Ishikawa (cell line): ENCODE measurements at regions not wholly inside any gene's neighbourhood (a gene's known extent, or its start where the extent isn't known, plus 50 kb on each side); places are given as distances from the start of the nearest gene placed in this dataset.

Experiments used
- CEBPB ChIP-seq: IDR thresholded peaks from 2 replicates; pipeline ENCODE4 v1.6.1; 2012
- CREB1 ChIP-seq: IDR thresholded peaks from 2 replicates; pipeline ENCODE4 v1.6.1; 2012; ENCODE audit warnings: low read depth
- EGR1 ChIP-seq: IDR thresholded peaks from 2 replicates; pipeline ENCODE4 v1.6.1; 2012
- EP300 ChIP-seq: IDR thresholded peaks from 2 replicates; pipeline ENCODE4 v1.6.1; 2012; ENCODE audit warnings: borderline replicate concordance
- FOXM1 ChIP-seq: IDR thresholded peaks from 2 replicates; pipeline ENCODE4 v1.6.1; 2012; ENCODE audit warnings: low read depth, borderline replicate concordance
- NFIC ChIP-seq: IDR thresholded peaks from 2 replicates; pipeline ENCODE4 v1.6.1; 2012
- RAD21 ChIP-seq: IDR thresholded peaks from 2 replicates; pipeline ENCODE4 v1.6.1; 2012; ENCODE audit warnings: low read depth
- TAF1 ChIP-seq: IDR thresholded peaks from 2 replicates; pipeline ENCODE4 v1.6.1; 2012; ENCODE audit warnings: low read depth, mild to moderate bottlenecking
- TCF12 ChIP-seq: IDR thresholded peaks from 2 replicates; pipeline ENCODE4 v1.6.1; 2012; ENCODE audit warnings: low read depth
- TEAD4 ChIP-seq: IDR thresholded peaks from 2 replicates; pipeline ENCODE4 v1.6.1; 2012
- YY1 ChIP-seq: IDR thresholded peaks from 2 replicates; pipeline ENCODE4 v1.6.1; 2012; ENCODE audit warnings: low read depth
- ZBTB7A ChIP-seq: IDR thresholded peaks from 2 replicates; pipeline ENCODE4 v1.6.1; 2012; ENCODE audit warnings: low read depth
- TF ChIP-seq, protein P1 (sequence below): IDR thresholded peaks from 2 replicates; pipeline ENCODE4 v1.6.1; 2012
- TF ChIP-seq, protein P2 (sequence below): IDR thresholded peaks from 2 replicates; pipeline ENCODE4 v1.6.1; 2012
- TF ChIP-seq, protein P3 (sequence below): IDR thresholded peaks from 2 replicates; pipeline ENCODE4 v1.6.1; 2012; ENCODE audit warnings: low read depth, mild to moderate bottlenecking

DNA sequence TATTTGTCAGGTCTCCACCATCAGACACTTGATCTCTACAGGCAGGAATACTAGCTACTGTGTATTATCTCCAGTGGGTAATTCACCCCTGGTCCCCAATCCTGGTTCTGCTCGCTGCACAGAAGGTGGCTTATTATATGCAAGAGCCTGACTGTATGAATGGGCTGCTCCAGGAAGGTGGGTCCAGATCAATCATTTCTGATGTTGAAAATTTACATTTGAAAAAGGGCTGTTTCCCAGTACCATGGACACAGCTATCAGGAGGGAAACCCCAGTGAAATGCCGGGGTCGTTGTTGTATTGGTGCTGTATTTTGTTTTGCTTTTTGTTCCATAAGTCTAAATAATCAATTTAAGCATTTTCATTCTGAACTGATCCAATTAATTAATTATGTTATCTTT is 367.6 kb downstream of the RND3 start:
- TF ChIP-seq, protein P1, sequence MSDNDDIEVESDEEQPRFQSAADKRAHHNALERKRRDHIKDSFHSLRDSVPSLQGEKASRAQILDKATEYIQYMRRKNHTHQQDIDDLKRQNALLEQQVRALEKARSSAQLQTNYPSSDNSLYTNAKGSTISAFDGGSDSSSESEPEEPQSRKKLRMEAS = no peak
- TF ChIP-seq, protein P2, sequence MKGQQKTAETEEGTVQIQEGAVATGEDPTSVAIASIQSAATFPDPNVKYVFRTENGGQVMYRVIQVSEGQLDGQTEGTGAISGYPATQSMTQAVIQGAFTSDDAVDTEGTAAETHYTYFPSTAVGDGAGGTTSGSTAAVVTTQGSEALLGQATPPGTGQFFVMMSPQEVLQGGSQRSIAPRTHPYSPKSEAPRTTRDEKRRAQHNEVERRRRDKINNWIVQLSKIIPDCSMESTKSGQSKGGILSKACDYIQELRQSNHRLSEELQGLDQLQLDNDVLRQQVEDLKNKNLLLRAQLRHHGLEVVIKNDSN = no peak
- TF ChIP-seq EP300 (no peak), ZBTB7A (no peak), TEAD4 (no peak), NFIC (no peak), CEBPB (no peak), TCF12 (no peak), RAD21 (no peak)
- TF ChIP-seq, protein P3, sequence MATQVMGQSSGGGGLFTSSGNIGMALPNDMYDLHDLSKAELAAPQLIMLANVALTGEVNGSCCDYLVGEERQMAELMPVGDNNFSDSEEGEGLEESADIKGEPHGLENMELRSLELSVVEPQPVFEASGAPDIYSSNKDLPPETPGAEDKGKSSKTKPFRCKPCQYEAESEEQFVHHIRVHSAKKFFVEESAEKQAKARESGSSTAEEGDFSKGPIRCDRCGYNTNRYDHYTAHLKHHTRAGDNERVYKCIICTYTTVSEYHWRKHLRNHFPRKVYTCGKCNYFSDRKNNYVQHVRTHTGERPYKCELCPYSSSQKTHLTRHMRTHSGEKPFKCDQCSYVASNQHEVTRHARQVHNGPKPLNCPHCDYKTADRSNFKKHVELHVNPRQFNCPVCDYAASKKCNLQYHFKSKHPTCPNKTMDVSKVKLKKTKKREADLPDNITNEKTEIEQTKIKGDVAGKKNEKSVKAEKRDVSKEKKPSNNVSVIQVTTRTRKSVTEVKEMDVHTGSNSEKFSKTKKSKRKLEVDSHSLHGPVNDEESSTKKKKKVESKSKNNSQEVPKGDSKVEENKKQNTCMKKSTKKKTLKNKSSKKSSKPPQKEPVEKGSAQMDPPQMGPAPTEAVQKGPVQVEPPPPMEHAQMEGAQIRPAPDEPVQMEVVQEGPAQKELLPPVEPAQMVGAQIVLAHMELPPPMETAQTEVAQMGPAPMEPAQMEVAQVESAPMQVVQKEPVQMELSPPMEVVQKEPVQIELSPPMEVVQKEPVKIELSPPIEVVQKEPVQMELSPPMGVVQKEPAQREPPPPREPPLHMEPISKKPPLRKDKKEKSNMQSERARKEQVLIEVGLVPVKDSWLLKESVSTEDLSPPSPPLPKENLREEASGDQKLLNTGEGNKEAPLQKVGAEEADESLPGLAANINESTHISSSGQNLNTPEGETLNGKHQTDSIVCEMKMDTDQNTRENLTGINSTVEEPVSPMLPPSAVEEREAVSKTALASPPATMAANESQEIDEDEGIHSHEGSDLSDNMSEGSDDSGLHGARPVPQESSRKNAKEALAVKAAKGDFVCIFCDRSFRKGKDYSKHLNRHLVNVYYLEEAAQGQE = no peak

DNA sequence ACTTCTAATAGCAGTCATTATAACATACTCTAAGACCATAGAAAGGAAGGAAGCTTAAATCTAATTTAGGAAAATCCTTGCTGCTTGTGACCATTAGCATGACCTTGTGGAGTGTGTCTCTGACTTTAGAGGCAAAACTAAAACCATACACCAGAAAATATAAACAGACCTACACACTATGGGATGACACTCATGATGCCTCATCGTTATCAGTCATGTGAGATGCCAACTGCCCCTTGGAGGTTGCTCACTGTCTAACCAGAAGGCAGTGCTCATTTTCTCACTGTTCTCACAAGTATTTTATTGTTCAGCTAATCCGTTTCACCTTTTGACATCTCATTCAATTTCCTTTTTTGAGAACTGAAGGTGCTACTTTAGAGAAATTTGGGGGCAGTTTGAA is 376.9 kb downstream of the RND3 start:
- TF ChIP-seq EGR1 (no peak), NFIC (no peak), TAF1 (no peak), FOXM1 (no peak), RAD21 (no peak), TEAD4 (no peak), YY1 (no peak), ZBTB7A (no peak), CEBPB (no peak), TCF12 (no peak), CREB1 (no peak), EP300 (no peak)
- TF ChIP-seq, protein P1 = no peak
- TF ChIP-seq, protein P2 = no peak
- TF ChIP-seq, protein P3 = no peak

GRCh38 chr2:150109912-150110311 is 377.6 kb downstream of the RND3 start:
- no peak for TF ChIP-seq CEBPB

DNA sequence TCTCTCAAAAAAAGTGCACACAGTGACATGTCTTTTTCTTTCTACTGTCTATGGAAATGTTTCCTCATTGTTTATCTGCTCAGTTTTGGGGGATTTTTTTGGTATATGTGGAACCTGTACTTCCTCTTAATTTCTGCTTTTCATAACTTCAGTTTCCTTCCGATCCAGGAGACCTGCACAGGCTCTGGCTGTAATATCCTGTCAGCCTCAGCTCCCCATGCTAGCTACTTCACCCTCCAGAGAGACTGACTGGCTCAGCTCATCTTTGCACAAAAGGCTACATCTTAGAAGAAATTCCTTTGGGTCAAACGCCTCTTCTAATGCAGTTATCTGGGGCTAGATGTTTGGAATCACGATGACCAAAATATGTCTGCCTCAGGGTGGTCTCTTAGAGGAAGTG is 378.4 kb downstream of the RND3 start:
- TF ChIP-seq YY1 (no peak), FOXM1 (no peak), ZBTB7A (no peak), EGR1 (no peak), CREB1 (no peak), CEBPB (no peak), NFIC (no peak), TEAD4 (no peak), EP300 (no peak), TAF1 (no peak), RAD21 (no peak), TCF12 (no peak)
- TF ChIP-seq, protein P2 = no peak
- TF ChIP-seq, protein P3 = no peak
- TF ChIP-seq, protein P1 = no peak
